NCI-H146 (cell line): ENCODE measurements at regions not wholly inside any gene's neighbourhood (a gene's known extent, or its start where the extent isn't known, plus 50 kb on each side); places are given as distances from the start of the nearest gene placed in this dataset.
"Not testable (repeated sequence)": the region's sequence is repeated elsewhere in the genome, so short reads cannot be mapped to it uniquely, and the experiment has no call there.

Experiments used
- DNase-seq: peaks from one replicate; lab custom pipeline; 2025; lab: John Stamatoyannopoulos, UW

GRCh38 chr2:105537920-105538319, 139.1 kb upstream of the FHL2 start:
- DNase-seq, result no peak

GRCh38 chr2:105537466-105537865, 138.6 kb upstream of the FHL2 start:
- DNase-seq, result no peak

- DNase-seq, result no peak
Measured at GRCh38 chr2:105536175-105536574, 137.3 kb upstream of the FHL2 start.

- DNase-seq, result not testable (repeated sequence)
Measured at GRCh38 chr2:105529258-105529657, 130.4 kb upstream of the FHL2 start.

GRCh38 chr2:105526000-105526925, 127.4 kb upstream of the FHL2 start:
- no peak for DNase-seq

- DNase-seq, result no peak
Measured at GRCh38 chr2:105525201-105525600, 126.3 kb upstream of the FHL2 start.

- DNase-seq, result no peak
Measured at GRCh38 chr2:105522645-105523044, 123.8 kb upstream of the FHL2 start.

- no peak for DNase-seq
Measured at GRCh38 chr2:105521616-105522015, 122.8 kb upstream of the FHL2 start.

GRCh38 chr2:105521176-105521575, 122.3 kb upstream of the FHL2 start:
- DNase-seq, result no peak

- no peak for DNase-seq
Measured at GRCh38 chr2:105519516-105519915, 120.7 kb upstream of the FHL2 start.

GRCh38 chr2:105518897-105519296, 120.0 kb upstream of the FHL2 start:
- DNase-seq, result no peak

- DNase-seq, result no peak
Measured at GRCh38 chr2:105517814-105518705, 119.2 kb upstream of the FHL2 start.

- no peak for DNase-seq
Measured at GRCh38 chr2:105515581-105516415, 116.9 kb upstream of the FHL2 start.

- no peak for DNase-seq
Measured at GRCh38 chr2:105514576-105514975, 115.7 kb upstream of the FHL2 start.

GRCh38 chr2:105510761-105511528, 112.1 kb upstream of the FHL2 start:
- no peak for DNase-seq

GRCh38 chr2:105509269-105510086, 110.6 kb upstream of the FHL2 start:
- DNase-seq, result no peak

- DNase-seq, result not testable (repeated sequence)
Measured at GRCh38 chr2:105506860-105507259, 108.0 kb upstream of the FHL2 start.

- no peak for DNase-seq
Measured at GRCh38 chr2:105504459-105504858, 105.6 kb upstream of the FHL2 start.

- no peak for DNase-seq
Measured at GRCh38 chr2:105502625-105503334, 103.9 kb upstream of the FHL2 start.
